ENCODE measurements at regions not wholly inside any gene's neighbourhood (a gene's known extent, or its start where the extent isn't known, plus 50 kb on each side); places are given as distances from the start of the nearest gene placed in this dataset.

- TF ChIP-seq CTCF (IDR thresholded peaks at IDR 0.05) = no peak
- TF ChIP-seq POLR2A (IDR thresholded peaks at IDR 0.05) = no peak
Observed at GRCh38 chr17:27232328-27232727, 61.6 kb upstream of the WSB1 start.

Measured in body of pancreas (tissue), 4 donors.